ENCODE measurements at regions not wholly inside any gene's neighbourhood (a gene's known extent, or its start where the extent isn't known, plus 50 kb on each side); places are given as distances from the start of the nearest gene placed in this dataset.

DNA sequence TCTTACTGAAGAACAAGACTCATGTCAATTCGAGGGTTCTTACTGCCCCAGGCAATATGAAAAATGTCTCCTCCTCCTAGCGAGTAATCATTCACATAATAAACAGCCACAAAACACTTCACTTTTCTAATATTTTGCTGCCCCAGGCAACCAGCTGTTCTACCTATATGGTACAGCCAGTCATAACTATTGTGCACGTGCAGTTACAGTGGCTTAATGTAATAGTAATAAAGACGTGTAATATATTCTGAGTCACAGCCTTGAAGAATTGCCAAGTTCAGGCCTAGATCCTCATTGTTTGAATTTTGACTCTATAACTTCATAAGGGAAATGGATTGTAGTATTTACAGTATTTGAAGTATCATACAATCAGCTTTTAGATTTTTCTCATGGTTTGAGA, 1250.0 kb upstream of the GBE1 start:
- TF ChIP-seq, protein P1, sequence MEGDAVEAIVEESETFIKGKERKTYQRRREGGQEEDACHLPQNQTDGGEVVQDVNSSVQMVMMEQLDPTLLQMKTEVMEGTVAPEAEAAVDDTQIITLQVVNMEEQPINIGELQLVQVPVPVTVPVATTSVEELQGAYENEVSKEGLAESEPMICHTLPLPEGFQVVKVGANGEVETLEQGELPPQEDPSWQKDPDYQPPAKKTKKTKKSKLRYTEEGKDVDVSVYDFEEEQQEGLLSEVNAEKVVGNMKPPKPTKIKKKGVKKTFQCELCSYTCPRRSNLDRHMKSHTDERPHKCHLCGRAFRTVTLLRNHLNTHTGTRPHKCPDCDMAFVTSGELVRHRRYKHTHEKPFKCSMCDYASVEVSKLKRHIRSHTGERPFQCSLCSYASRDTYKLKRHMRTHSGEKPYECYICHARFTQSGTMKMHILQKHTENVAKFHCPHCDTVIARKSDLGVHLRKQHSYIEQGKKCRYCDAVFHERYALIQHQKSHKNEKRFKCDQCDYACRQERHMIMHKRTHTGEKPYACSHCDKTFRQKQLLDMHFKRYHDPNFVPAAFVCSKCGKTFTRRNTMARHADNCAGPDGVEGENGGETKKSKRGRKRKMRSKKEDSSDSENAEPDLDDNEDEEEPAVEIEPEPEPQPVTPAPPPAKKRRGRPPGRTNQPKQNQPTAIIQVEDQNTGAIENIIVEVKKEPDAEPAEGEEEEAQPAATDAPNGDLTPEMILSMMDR (conservative IDR thresholded peaks at IDR 0.05; ENCODE audit: control insufficient read depth, insufficient read depth, low read depth, low read length): no peak
- DNase-seq (ENCODE audit: low read depth): peak; percentile 0
- no peak overlapping the region for H3K4me3 ChIP-seq (ENCODE audit: control insufficient read depth, low read depth, low read length)

DNA sequence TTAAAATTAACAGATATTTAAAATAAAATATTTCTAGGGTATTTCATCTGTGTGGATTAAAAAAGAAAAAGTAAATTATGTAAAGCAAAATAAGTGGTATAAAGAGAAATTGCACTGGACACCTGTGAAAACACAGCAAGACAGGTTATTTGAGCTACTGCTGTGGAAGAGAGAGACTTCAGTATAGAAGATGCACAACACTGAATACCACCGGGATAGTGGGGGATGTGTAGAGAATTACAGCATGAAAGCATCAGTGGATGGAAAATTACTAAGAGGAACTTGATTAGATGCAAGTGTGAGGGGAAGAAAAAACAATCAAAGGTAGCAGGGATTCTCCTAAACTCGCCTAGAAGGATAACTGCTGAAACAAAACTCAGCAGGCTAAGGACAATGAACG, 1242.5 kb upstream of the GBE1 start:
- TF ChIP-seq, protein P1 (conservative IDR thresholded peaks at IDR 0.05; ENCODE audit: control insufficient read depth, insufficient read depth, low read depth, low read length): no peak
- no peak overlapping the region for H3K4me3 ChIP-seq (ENCODE audit: control insufficient read depth, low read depth, low read length)
- no peak for DNase-seq (ENCODE audit: low read depth)

DNA sequence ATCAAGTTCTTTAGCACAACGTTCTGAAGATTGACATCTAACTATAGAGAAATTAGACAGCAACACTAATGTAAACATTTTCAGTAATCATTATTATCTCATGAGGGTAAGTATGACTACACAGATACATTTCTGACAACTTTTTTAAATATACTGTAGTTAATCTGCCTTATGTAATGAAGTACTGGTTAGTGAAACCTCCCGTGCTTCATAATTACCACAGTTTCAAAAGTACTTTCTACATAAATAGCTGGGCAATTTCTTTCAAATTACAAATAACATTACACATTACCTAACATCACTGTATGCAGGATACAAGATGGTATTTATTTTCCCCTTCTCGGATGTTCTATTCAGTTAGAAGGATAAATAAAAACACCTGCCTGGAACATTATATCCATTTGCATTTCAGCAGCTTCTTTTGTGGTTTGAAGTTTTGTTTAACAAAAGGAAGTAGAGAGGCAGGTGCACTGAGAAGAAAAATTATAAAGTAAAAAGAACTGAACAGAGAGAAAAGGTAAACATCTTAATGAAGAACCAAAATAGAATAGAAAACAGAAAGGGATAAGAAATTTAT, 1241.5 kb upstream of the GBE1 start:
- TF ChIP-seq, protein P1 (conservative IDR thresholded peaks at IDR 0.05; ENCODE audit: control insufficient read depth, insufficient read depth, low read depth, low read length): no peak
- no peak overlapping the region for H3K4me3 ChIP-seq (ENCODE audit: control insufficient read depth, low read depth, low read length)
- DNase-seq (ENCODE audit: low read depth): no peak

DNA sequence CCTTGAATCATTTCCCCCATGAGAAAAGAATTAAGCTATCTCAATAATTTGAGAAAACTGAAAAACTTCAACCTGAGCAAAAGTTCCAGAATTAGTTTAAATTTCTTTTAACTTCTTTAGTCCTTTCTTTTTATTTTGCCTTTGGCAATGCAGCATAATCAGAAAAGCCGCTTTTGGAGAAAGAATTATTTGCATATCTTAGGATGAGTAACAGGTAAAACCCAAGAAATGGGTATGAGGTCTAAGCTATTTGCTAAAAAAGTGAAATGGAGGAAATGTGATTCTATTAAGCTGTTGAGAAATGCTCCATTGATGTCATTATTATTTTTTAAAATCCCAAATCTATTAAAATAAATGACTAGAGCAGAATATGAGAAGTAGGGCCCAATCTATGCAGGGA, 1238.3 kb upstream of the GBE1 start:
- H3K4me3 ChIP-seq (ENCODE audit: control insufficient read depth, low read depth, low read length): no peak overlapping the region
- no peak for DNase-seq (ENCODE audit: low read depth)
- TF ChIP-seq, protein P1 (conservative IDR thresholded peaks at IDR 0.05; ENCODE audit: control insufficient read depth, insufficient read depth, low read depth, low read length): no peak

DNA sequence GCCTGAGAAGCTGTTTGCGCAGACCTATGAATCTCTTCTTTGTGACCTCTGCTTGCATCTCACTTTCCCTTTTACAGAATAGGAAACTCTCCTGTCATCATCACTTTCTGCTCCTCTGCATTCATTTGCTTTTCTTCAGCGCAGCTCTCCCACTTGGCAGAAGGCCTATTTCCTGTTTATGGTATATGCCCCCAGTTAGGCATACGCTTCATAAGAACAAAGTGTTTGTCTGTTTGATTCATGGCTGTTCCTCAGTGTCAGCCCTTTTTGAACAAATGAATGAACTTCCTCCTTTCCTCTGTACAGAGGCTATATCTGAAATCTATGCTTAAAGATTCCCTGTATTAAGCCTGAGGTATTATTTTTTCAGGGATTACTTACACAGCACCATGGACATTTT, 1216.9 kb upstream of the GBE1 start:
- no peak overlapping the region for H3K4me3 ChIP-seq (ENCODE audit: control insufficient read depth, low read depth, low read length)
- TF ChIP-seq, protein P1 (conservative IDR thresholded peaks at IDR 0.05; ENCODE audit: control insufficient read depth, insufficient read depth, low read depth, low read length): no peak
- DNase-seq (ENCODE audit: low read depth): no peak

DNA sequence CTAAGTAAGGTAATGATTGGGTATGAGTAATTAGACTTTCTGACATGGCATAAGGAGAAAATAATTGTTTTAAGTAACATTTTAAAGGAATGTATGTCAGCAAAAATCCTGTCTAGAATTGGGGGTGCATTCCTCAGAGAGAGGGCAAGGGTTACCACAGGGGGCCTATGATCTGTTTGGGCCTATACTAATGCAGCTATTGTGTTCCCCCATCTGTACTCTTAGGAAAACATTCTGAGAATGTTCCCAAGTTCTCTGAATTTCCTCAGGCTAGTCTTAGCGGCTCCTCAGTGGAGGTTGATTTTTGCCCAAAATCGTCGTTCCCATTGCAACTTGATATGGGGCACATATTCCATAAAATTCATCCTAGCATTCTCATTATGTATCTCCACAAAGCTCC, 1216.4 kb upstream of the GBE1 start:
- TF ChIP-seq, protein P1 (conservative IDR thresholded peaks at IDR 0.05; ENCODE audit: control insufficient read depth, insufficient read depth, low read depth, low read length): no peak
- no peak overlapping the region for H3K4me3 ChIP-seq (ENCODE audit: control insufficient read depth, low read depth, low read length)
- DNase-seq (ENCODE audit: low read depth): no peak

DNA sequence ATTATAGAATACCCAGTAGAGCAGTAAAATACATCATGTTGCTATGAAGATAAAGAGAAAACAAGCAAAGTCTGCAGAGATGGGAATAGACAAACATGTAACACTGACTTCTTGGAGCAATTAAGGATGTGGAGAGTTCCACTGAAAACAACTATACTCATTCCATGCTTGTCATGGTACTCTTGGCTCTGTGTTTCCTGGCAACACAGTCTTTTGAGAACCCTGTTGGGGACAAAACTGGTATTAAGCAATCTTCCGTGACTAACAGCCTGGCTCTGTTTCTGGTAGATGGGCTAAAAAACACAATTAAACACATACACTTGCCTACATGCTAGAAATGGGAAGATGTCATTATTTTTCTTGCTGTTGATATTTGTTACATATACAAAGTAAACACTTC, 1212.3 kb upstream of the GBE1 start:
- TF ChIP-seq, protein P1 (conservative IDR thresholded peaks at IDR 0.05; ENCODE audit: control insufficient read depth, insufficient read depth, low read depth, low read length): no peak
- no peak for DNase-seq (ENCODE audit: low read depth)
- no peak overlapping the region for H3K4me3 ChIP-seq (ENCODE audit: control insufficient read depth, low read depth, low read length)

Data from fibroblast of mammary gland (primary cell).